IMR-90 (cell line): ENCODE measurements at regions not wholly inside any gene's neighbourhood (a gene's known extent, or its start where the extent isn't known, plus 50 kb on each side); places are given as distances from the start of the nearest gene placed in this dataset.

Experiments used
- ATAC-seq: fragments of 200-7000 bp; cut with Tn5 transposase; 2 replicates; pipeline ENCODE4 v1.9.1; 2020; ENCODE audit warnings: low read depth, mild to moderate bottlenecking, moderate library complexity
- BruUV-seq: library from RNA; stranded (reverse); fragments of 400-500 nt; replicated peaks from 2 replicates; lab custom pipeline; 2021; lab: Mats Ljungman, UMichigan
- CTCF ChIA-PET: fragments of 300-600 bp; formaldehyde crosslinking; extraction: SDS; loops from one replicate; lab custom pipeline; 2021; ENCODE audit warnings: antibody characterized with exemption; lab: Yijun Ruan, JAX
- POLR2A ChIA-PET: fragments of 300-600 bp; sonication (Branson Sonifier 250); formaldehyde crosslinking; loops from one replicate; lab custom pipeline; 2022; ENCODE audit warnings: antibody characterized with exemption; ENCODE audit not compliant: unreplicated experiment; lab: Charles Lee
- DNase-seq: peaks from one replicate; pipeline ENCODE4 v3.0.0; 2013
- H2AFZ ChIP-seq: replicated peaks from 2 replicates; pipeline ENCODE3; 2013; ENCODE audit warnings: low read length, mild to moderate bottlenecking; ENCODE audit not compliant: poor library complexity
- H2AK5ac ChIP-seq: 2 replicates; pipeline ENCODE4 v1.6.1; 2013; ENCODE audit warnings: low read depth, low read length, inconsistent platforms
- H2AK9ac ChIP-seq: replicated peaks from 2 replicates; pipeline ENCODE3; 2013; ENCODE audit warnings: mild to moderate bottlenecking, low read depth, low read length, moderate library complexity; ENCODE audit not compliant: poor library complexity
- H2BK120ac ChIP-seq: 2 replicates; pipeline ENCODE4 v1.6.1; 2013; ENCODE audit warnings: low read depth, low read length, inconsistent platforms
- H2BK15ac ChIP-seq: 3 replicates; pipeline ENCODE4 v1.6.1; 2013; ENCODE audit warnings: low read depth, low read length, inconsistent platforms
- H2BK20ac ChIP-seq: 2 replicates; pipeline ENCODE4 v1.6.1; 2013; ENCODE audit warnings: low read depth, mild to moderate bottlenecking, inconsistent platforms, low read length, moderate library complexity
- H2BK5ac ChIP-seq: 2 replicates; pipeline ENCODE4 v1.6.1; 2013; ENCODE audit warnings: mild to moderate bottlenecking, low read depth, low read length, inconsistent platforms; ENCODE audit not compliant: poor library complexity, severe bottlenecking
- H3K14ac ChIP-seq: replicated peaks from 2 replicates; pipeline ENCODE4 v1.6.1; 2013; ENCODE audit warnings: low read depth, low read length, inconsistent platforms
- H3K18ac ChIP-seq: 2 replicates; pipeline ENCODE4 v1.6.1; 2013; ENCODE audit warnings: low read depth, low read length, control low read depth
- H3K23ac ChIP-seq: 2 replicates; pipeline ENCODE4 v1.6.1; 2013; ENCODE audit warnings: low read depth, low read length, inconsistent platforms
- H3K27ac ChIP-seq: 2 replicates; pipeline ENCODE4 v1.5.1; 2013; ENCODE audit warnings: mild to moderate bottlenecking, control low read depth, low read length; ENCODE audit not compliant: insufficient read depth
- H3K27me3 ChIP-seq: 2 replicates; pipeline ENCODE4 v1.6.1; 2013; ENCODE audit warnings: low read length; ENCODE audit not compliant: control insufficient read depth, insufficient read depth
- H3K36me3 ChIP-seq: 2 replicates; pipeline ENCODE4 v1.6.1; 2013; ENCODE audit warnings: low read length, mixed read lengths; ENCODE audit not compliant: control insufficient read depth, insufficient read depth
- H3K4ac ChIP-seq: 2 replicates; pipeline ENCODE4 v1.6.1; 2013; ENCODE audit warnings: low read depth, low read length, inconsistent platforms
- H3K4me1 ChIP-seq: 2 replicates; pipeline ENCODE4 v1.6.1; 2013; ENCODE audit warnings: low read length, mixed read lengths; ENCODE audit not compliant: control insufficient read depth, insufficient read depth
- H3K4me2 ChIP-seq: 2 replicates; pipeline ENCODE4 v1.6.1; 2013; ENCODE audit warnings: low read depth, mild to moderate bottlenecking, control low read depth, low read length, moderate library complexity
- H3K4me3 ChIP-seq: 2 replicates; pipeline ENCODE4 v1.5.1; 2013; ENCODE audit warnings: low read depth, mild to moderate bottlenecking, control low read depth, low read length, moderate library complexity; ENCODE audit not compliant: insufficient read depth
- H3K56ac ChIP-seq: 2 replicates; pipeline ENCODE4 v1.6.1; 2013; ENCODE audit warnings: low read length, inconsistent platforms; ENCODE audit not compliant: insufficient read depth; ENCODE audit errors: extremely low read depth
- H3K79me1 ChIP-seq, 2 experiments: 2 replicates each; pipeline ENCODE4 v1.6.1; 2013; ENCODE audit warnings: low read length in 2 of 2, inconsistent platforms in 1 of 2, low read depth in 1 of 2
- H3K9ac ChIP-seq: 2 replicates; pipeline ENCODE4 v1.6.1; 2013; ENCODE audit warnings: low read depth, low read length, control low read depth
- H3K9me1 ChIP-seq: 2 replicates; pipeline ENCODE4 v1.6.1; 2013; ENCODE audit warnings: low read length, inconsistent platforms; ENCODE audit not compliant: insufficient read depth
- H3K9me3 ChIP-seq: 2 replicates; pipeline ENCODE4 v1.6.1; 2013; ENCODE audit warnings: low read length; ENCODE audit not compliant: control insufficient read depth, insufficient read depth
- H4K20me1 ChIP-seq: 2 replicates; pipeline ENCODE4 v1.6.1; 2013; ENCODE audit warnings: low read length, inconsistent platforms; ENCODE audit not compliant: insufficient read depth
- H4K5ac ChIP-seq: 2 replicates; pipeline ENCODE4 v1.6.1; 2013; ENCODE audit warnings: mild to moderate bottlenecking, low read depth, low read length, control low read depth
- H4K8ac ChIP-seq, 2 experiments: 2 replicates each; pipeline ENCODE4 v1.6.1; 2013; ENCODE audit warnings: low read depth in 2 of 2, low read length in 2 of 2, control low read depth in 1 of 2, inconsistent platforms in 1 of 2
- H4K91ac ChIP-seq: 2 replicates; pipeline ENCODE4 v1.6.1; 2013; ENCODE audit warnings: low read depth, low read length, inconsistent platforms; ENCODE audit not compliant: insufficient read depth
- CEBPB ChIP-seq: IDR thresholded peaks from 2 replicates; pipeline ENCODE4 v1.6.1; 2012; ENCODE audit warnings: low read depth, low read length, improper control_type of control experiment
- FOS ChIP-seq: fragments of 150-350 bp; IDR thresholded peaks from 2 replicates; pipeline ENCODE4 v1.6.1; 2016; ENCODE audit warnings: low read depth, low read length
- MAZ ChIP-seq: IDR thresholded peaks from 2 replicates; pipeline ENCODE4 v1.6.1; 2012; ENCODE audit warnings: low read depth, mild to moderate bottlenecking, low read length, improper control_type of control experiment, moderate library complexity, borderline replicate concordance
- WGBS, 2 experiments: methylation state at CpG; one replicate each; pipeline versions ENCODE4 v1.1.5 to v1.1.7; 2013; ENCODE audit warnings: missing lambda C conversion rate in 2 of 2; ENCODE audit not compliant: insufficient read length in 1 of 2; ENCODE audit errors: extremely low coverage in 2 of 2; 5-methylcytosine and 5-hydroxymethylcytosine counted together
- dilution Hi-C: fragments of 300-500 bp; cut with HindIII; formaldehyde crosslinking; loops from one replicate; pipeline ENCODE4 v1.14.3; 2018; ENCODE audit warnings: low sequenced_read_pairs; ENCODE audit not compliant: unreplicated experiment
- in situ Hi-C: fragments of 300-500 bp; cut with MboI; formaldehyde crosslinking; loops from 3 replicates; pipeline ENCODE4 v1.14.3; 2019; ENCODE audit warnings: low sequenced_read_pairs, inconsistent platforms, mixed read lengths
- intact Hi-C: fragments of 100-400 bp; cut with micrococcal nuclease; formaldehyde crosslinking; loops from 2 replicates; pipeline ENCODE4 v1.10.0; 2022

DNA sequence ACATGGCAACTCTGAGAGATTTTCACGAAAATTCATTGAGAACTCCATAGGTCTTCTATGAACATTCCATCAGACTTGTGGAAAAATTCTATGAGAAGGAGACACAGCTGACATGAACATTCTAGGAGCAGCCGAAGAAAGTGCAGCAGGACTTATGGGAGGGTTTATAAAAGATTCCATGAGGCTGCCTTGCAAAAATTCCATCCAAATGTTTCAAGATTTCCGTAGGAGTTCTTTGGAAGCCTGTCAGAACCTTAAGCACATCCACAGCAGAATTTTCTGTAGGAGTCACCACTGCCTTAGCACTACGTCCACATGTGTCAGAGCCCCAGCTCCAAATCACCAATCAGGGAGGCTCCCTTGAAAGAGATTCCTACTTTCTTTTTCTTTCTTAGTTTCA is 67.0 kb upstream of the MSX1 start:
- dilution Hi-C loops = no loop called here
- H4K8ac ChIP-seq = no peak overlapping the region
- no peak overlapping the region for H3K4me3 ChIP-seq
- no peaks in the 10 kb centered on the region for H3K79me1 ChIP-seq
- ChIA-PET POLR2A (no interaction called here), CTCF (no interaction called here)
- no peak overlapping the region for H2BK5ac ChIP-seq
- H4K20me1 ChIP-seq = no peaks in the 10 kb centered on the region
- H2AFZ ChIP-seq = no peak overlapping the region
- H2BK15ac ChIP-seq = no peak overlapping the region
- H3K23ac ChIP-seq = no peak overlapping the region
- H3K9me3 ChIP-seq = peaks cover 6% of the 10 kb centered on the region
- H3K14ac ChIP-seq = no peak overlapping the region
- H3K4me1 ChIP-seq = no peaks in the 10 kb centered on the region
- no peak overlapping the region for H4K5ac ChIP-seq
- H4K91ac ChIP-seq = no peak overlapping the region
- H3K36me3 ChIP-seq = no peaks in the 10 kb centered on the region
- H2BK120ac ChIP-seq = no peak overlapping the region
- no peak overlapping the region for H3K18ac ChIP-seq
- in situ Hi-C loops = no loop called here
- H2BK20ac ChIP-seq = no peak overlapping the region
- H2AK9ac ChIP-seq = no peak overlapping the region
- TF ChIP-seq CEBPB (no peak), MAZ (no peak), FOS (no peak)
- H3K4me2 ChIP-seq = no peak overlapping the region
- BruUV-seq = no TSS peak
- ATAC-seq (peak; percentile 37), DNase-seq (peak; percentile 67)
- no peak overlapping the region for H3K56ac ChIP-seq
- H3K9me1 ChIP-seq = no peaks in the 10 kb centered on the region
- no peak overlapping the region for H3K4ac ChIP-seq
- no peak overlapping the region for H3K27ac ChIP-seq
- intact Hi-C loops = no loop called here
- H3K9ac ChIP-seq = no peak overlapping the region
- H3K27me3 ChIP-seq = no peaks in the 10 kb centered on the region; the same call in 1 of the 2 replicates
- WGBS, 2 experiments = 36% methylated on average over 1 of the region's 4 CpGs; no CpG with 5 or more reads in 1 of the 2 experiments
- H2AK5ac ChIP-seq = no peak overlapping the region
